GM13977 (cell line): ENCODE measurements at regions not wholly inside any gene's neighbourhood (a gene's known extent, or its start where the extent isn't known, plus 50 kb on each side); places are given as distances from the start of the nearest gene placed in this dataset.

Experiments
- DNase-seq: peaks from one replicate; pipeline ENCODE4 v3.0.0; 2012; ENCODE audit warnings: low spot score
- CTCF ChIP-seq: IDR thresholded peaks from 2 replicates; pipeline ENCODE4 v1.5.1; 2012; ENCODE audit warnings: mild to moderate bottlenecking, control low read depth; ENCODE audit not compliant: insufficient read depth; ENCODE audit errors: extremely low read depth, missing control alignments
- in situ Hi-C: fragments of 300-500 bp; cut with MboI; formaldehyde crosslinking; loops from one replicate; pipeline ENCODE4 v1.12.0; 2022; ENCODE audit warnings: low sequenced_read_pairs, low pct_unique_long_range_greater_than_20kb, mixed read lengths, inconsistent platforms; ENCODE audit not compliant: unreplicated experiment

GRCh38 chr6:123715006-123715863, 78.5 kb upstream of the TRDN start:
- peak; percentile 71 for TF ChIP-seq CTCF
- DNase-seq = no peak
- in situ Hi-C loops = loop anchor here (25.0 kb wide), 1 partner anchor 303 kb away; no protein-coding TSS in a partner anchor

GRCh38 chr6:123712831-123713230, 76.1 kb upstream of the TRDN start:
- in situ Hi-C loops = loop anchor here (25.0 kb wide), 1 partner anchor 301 kb away; no protein-coding TSS in a partner anchor
- no peak for TF ChIP-seq CTCF
- DNase-seq = no peak

- in situ Hi-C loops = loop anchor here (25.0 kb wide), 1 partner anchor 291 kb away; no protein-coding TSS in a partner anchor
- DNase-seq = no peak
- no peak for TF ChIP-seq CTCF
Observed at GRCh38 chr6:123702943-123703342, 66.2 kb upstream of the TRDN start.

GRCh38 chr6:123687864-123688263, 51.1 kb upstream of the TRDN start:
- in situ Hi-C loops = no loop called here
- TF ChIP-seq CTCF = no peak
- DNase-seq = no peak
